WTC11 (cell line): ENCODE measurements at regions not wholly inside any gene's neighbourhood (a gene's known extent, or its start where the extent isn't known, plus 50 kb on each side); places are given as distances from the start of the nearest gene placed in this dataset.

ENCODE experiments used
- AFF4 ChIP-seq: sonication (generic); formaldehyde crosslinking; IDR thresholded peaks from 2 replicates; pipeline ENCODE4 v1.8.1; 2023; ENCODE audit warnings: mild to moderate bottlenecking, missing genetic modification reagents, borderline replicate concordance
- ZNF219 ChIP-seq: sonication (generic); formaldehyde crosslinking; IDR thresholded peaks from 2 replicates; pipeline ENCODE4 v1.8.0; 2023; ENCODE audit warnings: missing genetic modification reagents, mild to moderate bottlenecking, borderline replicate concordance
- ZNF281 ChIP-seq: sonication (generic); formaldehyde crosslinking; IDR thresholded peaks from 2 replicates; pipeline ENCODE4 v1.8.0; 2023; ENCODE audit warnings: mild to moderate bottlenecking, missing genetic modification reagents
- ZNF532 ChIP-seq: fragments of 250-450 bp; sonication (Bioruptor Pico); IDR thresholded peaks from 2 replicates; pipeline ENCODE4 v1.9.0; 2021; ENCODE audit warnings: mild to moderate bottlenecking, borderline replicate concordance
- TF ChIP-seq, protein P1 (sequence below): fragments of 250-450 bp; sonication (Bioruptor Pico); IDR thresholded peaks from 2 replicates; pipeline ENCODE4 v1.8.0; 2021; ENCODE audit warnings: mild to moderate bottlenecking

DNA sequence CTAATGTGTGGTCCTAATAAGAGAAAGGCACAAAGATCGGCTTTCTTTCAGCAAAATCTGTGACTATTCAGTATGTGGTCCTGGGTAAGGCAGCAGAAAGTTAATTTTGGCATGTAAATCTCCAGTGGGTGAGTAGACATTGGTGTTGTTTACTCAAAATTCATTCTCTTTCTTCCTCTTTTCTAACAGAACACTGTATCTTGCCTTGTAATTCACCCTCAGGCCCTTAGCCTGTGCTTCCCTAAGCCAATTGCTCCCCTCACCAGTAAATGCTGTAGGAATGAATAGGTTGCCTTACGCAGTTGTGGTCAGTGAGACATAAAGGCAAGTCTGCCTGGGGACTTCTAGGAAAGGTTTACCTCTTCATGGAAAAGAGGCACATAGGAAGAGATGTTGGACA lies 49.9 kb upstream of the PDE3B start (continued):
- no peak for TF ChIP-seq AFF4 (CRISPR knock-in tag)
- no peak for TF ChIP-seq ZNF219
- no peak for TF ChIP-seq ZNF281 (CRISPR knock-in tag)
- TF ChIP-seq, protein P1, sequence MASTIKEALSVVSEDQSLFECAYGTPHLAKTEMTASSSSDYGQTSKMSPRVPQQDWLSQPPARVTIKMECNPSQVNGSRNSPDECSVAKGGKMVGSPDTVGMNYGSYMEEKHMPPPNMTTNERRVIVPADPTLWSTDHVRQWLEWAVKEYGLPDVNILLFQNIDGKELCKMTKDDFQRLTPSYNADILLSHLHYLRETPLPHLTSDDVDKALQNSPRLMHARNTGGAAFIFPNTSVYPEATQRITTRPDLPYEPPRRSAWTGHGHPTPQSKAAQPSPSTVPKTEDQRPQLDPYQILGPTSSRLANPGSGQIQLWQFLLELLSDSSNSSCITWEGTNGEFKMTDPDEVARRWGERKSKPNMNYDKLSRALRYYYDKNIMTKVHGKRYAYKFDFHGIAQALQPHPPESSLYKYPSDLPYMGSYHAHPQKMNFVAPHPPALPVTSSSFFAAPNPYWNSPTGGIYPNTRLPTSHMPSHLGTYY (CRISPR knock-in tag), result no peak
- no peak for TF ChIP-seq ZNF532 (CRISPR knock-in tag)
